ENCODE measurements at regions not wholly inside any gene's neighbourhood (a gene's known extent, or its start where the extent isn't known, plus 50 kb on each side); places are given as distances from the start of the nearest gene placed in this dataset.

DNA sequence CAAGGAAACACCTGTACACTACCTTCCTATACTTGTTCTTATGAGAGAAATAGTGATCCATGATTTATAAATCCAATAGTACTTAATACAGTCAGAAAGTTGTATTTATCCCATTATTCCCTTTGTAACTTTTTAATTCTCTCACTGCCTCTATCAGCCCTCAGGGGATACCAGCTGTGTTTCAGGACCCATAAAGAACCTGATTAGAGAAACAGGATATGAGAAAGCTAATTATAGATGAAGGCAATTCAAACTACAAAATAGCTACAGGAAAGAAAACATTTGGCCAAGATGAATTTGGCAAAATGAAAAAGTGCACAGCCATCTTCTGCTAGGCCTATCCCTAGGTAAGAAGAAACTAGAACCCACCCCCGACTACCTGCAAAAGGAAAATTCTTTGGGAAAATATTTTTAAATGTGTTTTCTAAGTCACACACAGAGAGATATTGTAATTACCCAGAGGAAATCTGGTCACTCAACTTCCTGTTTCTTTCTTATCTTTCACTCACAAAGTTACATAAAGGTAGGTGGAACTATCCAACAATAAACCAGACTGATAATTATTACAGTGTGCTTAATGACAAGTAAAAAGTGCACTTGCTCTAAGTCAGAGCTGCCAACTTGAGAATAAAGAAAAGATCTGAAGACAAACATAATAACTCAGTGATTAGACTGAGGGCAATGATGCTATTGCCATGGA, 836.5 kb upstream of the HTR2C start:
- H4K20me1 ChIP-seq (ENCODE audit: low read depth, low read length): no peaks in the 10 kb centered on the region
- H3K27me3 ChIP-seq (ENCODE audit: low read length): no peaks in the 10 kb centered on the region
- no peaks in the 10 kb centered on the region for H3K79me2 ChIP-seq (ENCODE audit: insufficient read depth, low read length)
- no peak overlapping the region for H3K4me2 ChIP-seq (ENCODE audit: low read depth, low read length, poor library complexity, severe bottlenecking)
- no peak overlapping the region for H3K9ac ChIP-seq (ENCODE audit: low read length)
- no peak overlapping the region for H3K27ac ChIP-seq (ENCODE audit: low read depth, low read length)
- no peaks in the 10 kb centered on the region for H3K9me2 ChIP-seq (replicated peaks; ENCODE audit: insufficient read depth, low read length)
- no peak overlapping the region for H2AFZ ChIP-seq (ENCODE audit: low read depth, low read length, severe bottlenecking)
- H3K9me3 ChIP-seq (ENCODE audit: insufficient read depth, low read length): no peaks in the 10 kb centered on the region
- TF ChIP-seq, protein P1, sequence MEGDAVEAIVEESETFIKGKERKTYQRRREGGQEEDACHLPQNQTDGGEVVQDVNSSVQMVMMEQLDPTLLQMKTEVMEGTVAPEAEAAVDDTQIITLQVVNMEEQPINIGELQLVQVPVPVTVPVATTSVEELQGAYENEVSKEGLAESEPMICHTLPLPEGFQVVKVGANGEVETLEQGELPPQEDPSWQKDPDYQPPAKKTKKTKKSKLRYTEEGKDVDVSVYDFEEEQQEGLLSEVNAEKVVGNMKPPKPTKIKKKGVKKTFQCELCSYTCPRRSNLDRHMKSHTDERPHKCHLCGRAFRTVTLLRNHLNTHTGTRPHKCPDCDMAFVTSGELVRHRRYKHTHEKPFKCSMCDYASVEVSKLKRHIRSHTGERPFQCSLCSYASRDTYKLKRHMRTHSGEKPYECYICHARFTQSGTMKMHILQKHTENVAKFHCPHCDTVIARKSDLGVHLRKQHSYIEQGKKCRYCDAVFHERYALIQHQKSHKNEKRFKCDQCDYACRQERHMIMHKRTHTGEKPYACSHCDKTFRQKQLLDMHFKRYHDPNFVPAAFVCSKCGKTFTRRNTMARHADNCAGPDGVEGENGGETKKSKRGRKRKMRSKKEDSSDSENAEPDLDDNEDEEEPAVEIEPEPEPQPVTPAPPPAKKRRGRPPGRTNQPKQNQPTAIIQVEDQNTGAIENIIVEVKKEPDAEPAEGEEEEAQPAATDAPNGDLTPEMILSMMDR (IDR thresholded peaks at IDR 0.05; ENCODE audit: insufficient read depth, low read length, poor library complexity, severe bottlenecking): no peak
- no peak for TF ChIP-seq EZH2phosphoT487 (conservative IDR thresholded peaks at IDR 0.05; ENCODE audit: low read length)
- H3K4me3 ChIP-seq (ENCODE audit: insufficient read depth, low read length, poor library complexity, severe bottlenecking): no peak overlapping the region
- H3K36me3 ChIP-seq (ENCODE audit: low read length): no peaks in the 10 kb centered on the region
- no peaks in the 10 kb centered on the region for H3F3A ChIP-seq (ENCODE audit: insufficient read depth)

DNA sequence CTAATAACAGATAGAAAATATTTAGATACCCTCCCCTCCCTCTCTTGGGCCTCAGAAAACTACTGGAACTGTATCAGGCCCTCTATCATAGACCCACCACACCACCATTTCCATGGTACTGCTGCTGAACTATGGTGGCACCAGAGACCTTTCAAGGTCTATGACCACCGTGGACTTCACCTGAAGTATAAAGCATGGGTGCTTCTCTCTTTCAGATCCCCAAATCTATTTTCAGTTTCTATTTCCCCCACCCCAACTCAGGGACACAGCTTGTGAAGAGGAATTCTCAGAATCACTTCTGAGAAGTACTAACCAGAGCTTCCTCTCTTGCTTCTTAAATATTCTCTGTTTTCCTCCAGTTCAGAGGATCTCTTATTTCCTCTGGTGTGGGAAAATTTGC, 840.8 kb upstream of the HTR2C start:
- Histone ChIP-seq H2AFZ (ENCODE audit: low read depth, low read length, severe bottlenecking) (no peak overlapping the region), H3K4me3 (ENCODE audit: insufficient read depth, low read length, poor library complexity, severe bottlenecking) (no peak overlapping the region), H3F3A (ENCODE audit: insufficient read depth) (no peaks in the 10 kb centered on the region), H3K9me2 (replicated peaks; ENCODE audit: insufficient read depth, low read length) (no peaks in the 10 kb centered on the region), H3K4me2 (ENCODE audit: low read depth, low read length, poor library complexity, severe bottlenecking) (no peak overlapping the region), H3K27me3 (ENCODE audit: low read length) (no peaks in the 10 kb centered on the region), H4K20me1 (ENCODE audit: low read depth, low read length) (no peaks in the 10 kb centered on the region), H3K79me2 (ENCODE audit: insufficient read depth, low read length) (no peaks in the 10 kb centered on the region), H3K9ac (ENCODE audit: low read length) (no peak overlapping the region), H3K9me3 (ENCODE audit: insufficient read depth, low read length) (no peaks in the 10 kb centered on the region), H3K27ac (ENCODE audit: low read depth, low read length) (no peak overlapping the region), H3K36me3 (ENCODE audit: low read length) (no peaks in the 10 kb centered on the region)
- TF ChIP-seq, protein P1 (IDR thresholded peaks at IDR 0.05; ENCODE audit: insufficient read depth, low read length, poor library complexity, severe bottlenecking): no peak
- TF ChIP-seq EZH2phosphoT487 (conservative IDR thresholded peaks at IDR 0.05; ENCODE audit: low read length): no peak

- no peaks in the 10 kb centered on the region for H3F3A ChIP-seq (ENCODE audit: insufficient read depth)
- H2AFZ ChIP-seq (ENCODE audit: low read depth, low read length, severe bottlenecking): no peak overlapping the region
- H3K79me2 ChIP-seq (ENCODE audit: insufficient read depth, low read length): no peaks in the 10 kb centered on the region
- no peaks in the 10 kb centered on the region for H4K20me1 ChIP-seq (ENCODE audit: low read depth, low read length)
- H3K27me3 ChIP-seq (ENCODE audit: low read length): no peaks in the 10 kb centered on the region
- no peaks in the 10 kb centered on the region for H3K9me2 ChIP-seq (replicated peaks; ENCODE audit: insufficient read depth, low read length)
- H3K9me3 ChIP-seq (ENCODE audit: insufficient read depth, low read length): no peaks in the 10 kb centered on the region
- H3K4me3 ChIP-seq (ENCODE audit: insufficient read depth, low read length, poor library complexity, severe bottlenecking): no peak overlapping the region
- H3K4me2 ChIP-seq (ENCODE audit: low read depth, low read length, poor library complexity, severe bottlenecking): no peak overlapping the region
- TF ChIP-seq, protein P1 (IDR thresholded peaks at IDR 0.05; ENCODE audit: insufficient read depth, low read length, poor library complexity, severe bottlenecking): no peak
- no peak for TF ChIP-seq EZH2phosphoT487 (conservative IDR thresholded peaks at IDR 0.05; ENCODE audit: low read length)
- no peak overlapping the region for H3K9ac ChIP-seq (ENCODE audit: low read length)
- H3K36me3 ChIP-seq (ENCODE audit: low read length): no peaks in the 10 kb centered on the region
- H3K27ac ChIP-seq (ENCODE audit: low read depth, low read length): no peak overlapping the region
Measured at GRCh38 chrX:113741744-113742143, 842.1 kb upstream of the HTR2C start.
